GM18517 (cell line): ENCODE measurements at regions not wholly inside any gene's neighbourhood (a gene's known extent, or its start where the extent isn't known, plus 50 kb on each side); places are given as distances from the start of the nearest gene placed in this dataset.

Experiments
- ATAC-seq: cut with Tn5 transposase; IDR thresholded peaks from one replicate; pipeline ENCODE4 v1.9.1; 2021; ENCODE audit warnings: mild to moderate bottlenecking, moderate library complexity; ENCODE audit not compliant: unreplicated experiment

DNA sequence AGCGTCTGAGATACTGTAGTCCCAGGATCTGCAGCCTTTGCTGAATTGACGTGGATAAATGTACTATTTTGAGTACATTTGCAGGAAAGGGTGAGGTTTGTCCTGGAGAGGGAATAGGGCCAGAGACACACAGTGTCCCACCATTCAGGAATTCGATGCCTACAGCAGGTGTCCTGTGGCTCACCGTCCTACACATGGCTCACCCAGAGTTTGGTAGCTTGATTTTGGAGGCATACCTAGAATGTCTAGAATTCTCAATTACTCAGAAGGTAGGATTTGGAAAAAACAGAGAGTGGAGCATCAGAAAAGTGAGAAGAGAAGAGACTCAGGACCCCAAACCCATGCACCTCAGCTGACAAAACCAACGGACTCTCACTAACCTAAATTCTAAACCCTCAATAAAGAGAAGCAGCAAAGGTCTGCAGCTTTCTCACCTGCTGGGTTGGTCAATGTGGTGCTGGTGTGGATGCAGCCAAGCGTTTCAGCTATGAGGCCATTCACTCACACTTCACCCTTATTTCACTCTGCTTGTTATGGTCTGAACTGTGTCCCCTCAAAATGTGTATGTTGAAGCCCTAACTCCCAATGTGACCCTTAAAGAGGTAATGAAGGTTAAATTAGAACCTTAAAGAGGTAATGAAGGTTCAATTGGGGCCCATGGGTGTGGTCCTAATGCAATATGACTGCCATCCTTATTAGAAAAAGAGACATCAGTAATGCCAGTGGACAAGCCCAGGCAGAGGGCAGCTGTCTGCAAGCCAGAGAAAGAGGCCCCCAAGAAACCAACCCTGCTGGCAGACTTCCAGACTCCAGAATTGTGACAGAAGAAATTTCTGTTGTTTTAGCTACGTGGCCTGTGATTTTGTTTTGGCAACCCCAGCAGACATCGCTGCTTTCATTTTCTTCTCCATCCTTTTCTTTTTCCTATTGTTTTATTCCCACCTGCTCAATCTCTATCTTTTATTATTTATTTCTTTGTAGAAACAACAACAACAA is 187.8 kb downstream of the SNX19 start:
- no peak for ATAC-seq

DNA sequence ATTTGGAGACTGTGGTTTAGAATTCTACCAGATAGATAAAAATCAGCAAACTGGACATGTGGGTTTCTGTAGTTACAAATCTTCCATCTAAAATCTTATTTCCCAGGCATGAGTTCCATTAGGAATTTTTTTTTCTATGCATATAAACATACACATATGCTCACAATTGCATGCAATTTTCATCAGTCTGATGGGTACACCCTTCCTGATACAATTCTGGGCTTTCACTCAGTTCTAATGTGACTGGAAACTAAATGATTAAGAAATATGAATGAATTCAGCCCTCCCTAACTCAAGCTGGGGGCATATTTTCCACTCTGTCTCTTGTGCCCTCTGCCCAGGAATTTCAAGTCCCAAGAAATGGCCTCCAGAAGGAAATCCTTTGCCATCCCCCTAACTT is 187.1 kb downstream of the SNX19 start:
- no peak for ATAC-seq

DNA sequence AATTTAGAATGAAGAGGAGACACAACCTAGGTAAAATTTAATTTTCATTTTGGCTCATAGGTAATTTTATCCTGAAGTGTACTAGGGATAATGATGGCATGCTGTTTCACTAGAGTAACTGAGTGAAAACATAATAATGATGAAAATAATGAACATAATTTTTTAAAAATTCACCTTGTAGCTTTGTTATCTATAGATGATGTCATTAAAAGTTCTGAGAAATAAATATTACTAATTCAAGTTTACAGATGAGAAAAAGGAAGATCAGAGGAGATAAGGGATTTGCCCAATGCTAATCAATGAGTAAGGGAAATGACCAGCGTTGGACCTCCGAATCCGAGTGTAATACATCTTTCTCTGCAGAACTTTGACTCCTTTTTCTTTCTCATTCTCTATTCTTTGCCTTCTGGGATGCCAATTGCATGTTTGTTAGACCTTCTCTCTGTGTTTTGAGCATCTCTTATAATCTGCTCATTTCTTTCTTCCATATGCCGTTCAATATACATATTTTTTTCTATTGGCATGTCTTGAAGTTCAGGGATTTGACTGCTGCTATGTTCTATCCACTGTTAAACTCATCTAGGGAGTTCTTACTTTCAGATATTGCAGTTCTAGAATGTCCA is 186.5 kb downstream of the SNX19 start:
- no peak for ATAC-seq

DNA sequence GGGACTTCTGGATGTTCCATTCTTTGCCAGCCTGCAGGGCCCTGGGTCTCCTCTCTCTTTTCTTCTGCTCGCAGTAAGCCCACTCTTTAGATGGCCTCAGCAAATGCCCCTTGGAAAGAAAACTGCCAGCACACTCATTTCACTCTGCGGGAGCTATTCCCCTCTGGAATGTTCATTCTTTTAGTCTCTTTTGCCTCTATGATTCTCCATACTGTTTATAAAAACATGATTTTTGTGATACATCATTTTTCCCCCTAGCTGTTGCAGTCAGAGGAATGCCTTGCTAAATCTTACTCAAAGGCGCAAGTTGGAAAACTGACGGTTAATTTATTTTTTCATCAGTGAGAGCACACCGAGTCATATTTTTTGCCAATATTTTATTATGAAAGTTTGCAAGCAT is 184.9 kb downstream of the SNX19 start:
- ATAC-seq = no peak

DNA sequence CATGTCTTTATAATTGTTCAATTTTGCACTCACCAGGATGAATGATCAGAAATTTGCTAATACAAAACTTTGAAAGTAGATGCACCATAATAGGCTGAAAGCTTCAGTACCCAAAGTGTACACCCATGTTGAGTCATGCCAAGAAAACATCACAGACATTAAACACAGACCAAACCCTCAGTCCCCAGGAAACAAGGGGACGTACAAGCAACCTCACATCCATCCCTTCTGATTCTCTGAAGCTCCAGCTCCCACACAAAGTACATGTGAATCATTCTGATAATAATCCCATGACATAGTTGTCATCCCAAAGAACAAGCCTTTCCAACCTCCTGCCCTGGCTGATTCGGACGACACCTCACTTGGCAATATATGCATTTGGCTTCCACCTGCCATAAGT is 183.8 kb downstream of the SNX19 start:
- no peak for ATAC-seq

DNA sequence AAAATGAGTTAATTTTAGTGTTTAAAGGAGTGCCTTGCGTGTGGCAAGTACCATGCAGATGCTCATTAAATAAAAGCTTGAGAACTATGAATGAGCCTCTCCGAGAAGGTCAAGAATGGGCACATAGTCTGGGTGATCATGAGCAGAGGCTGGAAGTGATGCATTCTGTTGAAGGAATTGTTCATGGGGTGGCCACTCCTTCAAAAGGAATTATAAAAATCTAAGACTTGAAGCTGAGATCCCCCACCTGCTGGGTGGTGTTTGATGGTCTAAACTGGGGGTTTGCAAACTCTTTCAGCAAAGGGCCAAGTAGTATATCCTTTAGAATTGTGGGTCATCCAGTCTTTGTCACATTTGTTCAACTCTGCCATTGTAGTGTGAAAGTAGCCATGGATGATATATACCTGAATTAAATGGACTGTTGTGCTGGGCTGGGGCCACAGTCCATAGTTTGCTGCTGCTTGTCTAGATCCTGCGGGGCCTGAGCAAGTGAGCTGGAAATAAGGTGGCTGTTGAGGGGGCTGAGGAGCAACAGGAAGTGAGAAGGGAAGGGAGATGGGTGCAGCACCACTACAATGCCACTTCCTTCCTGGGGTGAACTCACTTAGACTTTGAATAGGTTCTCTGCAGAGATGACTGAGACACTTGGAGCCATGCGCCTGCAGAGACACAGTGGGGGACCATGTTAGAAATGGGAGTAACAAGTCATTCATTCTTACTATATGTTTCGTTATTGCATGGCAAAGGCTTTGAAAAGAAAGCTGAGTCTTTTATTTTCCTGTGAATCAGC is 179.0 kb downstream of the SNX19 start:
- ATAC-seq = no peak

DNA sequence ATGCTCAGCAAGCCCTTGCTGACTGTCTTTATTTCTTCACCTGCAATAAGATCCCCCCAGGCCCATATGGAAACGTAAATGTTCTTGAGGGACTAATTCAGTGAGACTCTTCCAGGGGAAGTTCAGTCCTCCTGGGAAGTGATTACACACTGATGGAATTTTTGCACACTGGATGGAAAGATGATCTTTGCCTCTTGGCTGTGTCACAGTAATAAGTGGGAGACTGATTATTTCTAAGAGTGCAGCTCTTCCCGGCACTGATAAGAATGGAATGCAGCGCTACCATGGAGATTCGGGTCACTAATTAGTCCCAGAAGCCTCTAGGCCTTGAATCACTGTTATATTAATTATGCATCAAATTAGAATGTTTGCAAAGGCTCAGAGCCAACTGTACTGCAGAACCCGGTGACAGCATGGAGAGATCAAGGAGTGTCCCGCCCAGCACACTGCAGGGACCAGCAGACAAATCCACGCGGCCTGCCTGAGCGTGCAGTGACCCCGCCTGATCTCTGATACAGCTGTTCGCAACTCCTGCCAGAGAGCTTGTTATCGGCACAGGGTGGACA is 178.3 kb downstream of the SNX19 start:
- no peak for ATAC-seq

DNA sequence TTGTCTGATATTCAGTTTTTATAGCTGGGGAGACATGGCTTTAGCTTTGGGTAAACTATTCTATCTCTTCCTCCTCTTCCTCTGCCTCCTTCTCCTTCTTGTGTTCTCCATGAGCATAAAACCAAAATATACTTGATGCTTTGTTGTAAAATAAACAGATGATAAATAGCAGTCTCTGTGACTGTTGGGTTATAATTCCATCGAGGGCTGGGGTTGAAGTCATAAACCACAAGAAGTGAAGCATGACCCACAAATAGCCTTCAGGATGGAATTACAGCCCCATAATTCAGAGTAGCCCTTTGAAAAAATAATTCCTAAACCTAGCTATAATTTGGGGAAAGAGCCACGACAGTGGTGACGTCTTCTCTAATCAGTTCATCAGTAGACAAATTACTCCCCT is 177.7 kb downstream of the SNX19 start:
- no peak for ATAC-seq

DNA sequence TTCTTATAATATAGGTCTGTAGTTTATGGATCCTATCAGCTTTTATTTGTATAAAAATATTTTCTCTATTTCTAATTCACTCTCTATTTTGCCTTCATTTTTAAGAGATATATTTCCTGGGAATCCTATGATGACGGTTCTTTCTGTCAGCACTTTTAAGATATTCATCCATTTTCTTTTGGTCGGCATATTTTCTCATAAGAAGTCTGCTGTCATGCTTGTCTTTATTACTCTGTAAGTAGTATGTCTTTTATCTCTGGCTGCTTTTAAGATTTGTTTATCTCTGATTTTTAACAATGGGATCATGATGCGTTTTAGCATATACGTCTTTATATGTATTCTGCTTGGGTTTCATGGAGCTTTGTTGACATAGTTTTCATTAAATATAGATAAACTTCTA is 175.5 kb downstream of the SNX19 start:
- ATAC-seq = no peak

DNA sequence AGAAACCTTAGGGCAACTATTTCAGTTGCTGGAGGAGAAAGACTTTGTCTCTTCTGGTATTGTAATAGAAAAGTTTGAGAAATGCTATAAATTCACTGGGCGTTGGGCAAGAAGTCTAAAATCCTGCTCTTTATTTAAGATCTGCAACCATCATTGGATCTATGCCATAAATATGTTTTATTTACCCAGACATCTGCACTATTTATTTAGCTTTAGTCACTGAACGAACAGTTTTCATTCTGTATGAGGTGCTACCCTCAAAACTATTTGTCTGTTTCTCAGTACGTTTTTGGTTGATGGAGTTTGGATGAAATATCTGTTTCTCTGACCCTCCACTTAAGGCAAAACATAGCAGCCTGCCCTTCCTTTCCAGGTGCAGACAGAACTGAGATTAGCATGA is 171.5 kb downstream of the SNX19 start:
- ATAC-seq = no peak

DNA sequence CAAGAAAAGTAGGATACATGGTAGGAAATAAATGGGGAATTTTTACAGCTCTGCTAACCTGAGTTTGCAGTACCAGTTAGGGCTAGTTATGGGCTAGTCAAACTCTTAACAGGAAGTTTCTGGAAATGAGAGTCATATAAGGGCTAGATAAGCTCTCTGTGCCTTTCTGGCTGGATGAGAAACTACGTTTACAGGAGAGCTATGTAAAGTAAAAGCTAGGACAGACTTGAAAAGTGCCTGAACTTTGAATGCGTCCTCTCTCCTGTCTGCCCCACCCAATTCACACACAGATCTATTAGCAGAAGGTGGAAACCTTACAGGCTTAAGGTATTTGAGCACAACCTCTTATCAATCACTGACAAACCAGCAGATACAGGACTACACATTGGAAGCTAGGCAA is 167.1 kb downstream of the SNX19 start:
- no peak for ATAC-seq

DNA sequence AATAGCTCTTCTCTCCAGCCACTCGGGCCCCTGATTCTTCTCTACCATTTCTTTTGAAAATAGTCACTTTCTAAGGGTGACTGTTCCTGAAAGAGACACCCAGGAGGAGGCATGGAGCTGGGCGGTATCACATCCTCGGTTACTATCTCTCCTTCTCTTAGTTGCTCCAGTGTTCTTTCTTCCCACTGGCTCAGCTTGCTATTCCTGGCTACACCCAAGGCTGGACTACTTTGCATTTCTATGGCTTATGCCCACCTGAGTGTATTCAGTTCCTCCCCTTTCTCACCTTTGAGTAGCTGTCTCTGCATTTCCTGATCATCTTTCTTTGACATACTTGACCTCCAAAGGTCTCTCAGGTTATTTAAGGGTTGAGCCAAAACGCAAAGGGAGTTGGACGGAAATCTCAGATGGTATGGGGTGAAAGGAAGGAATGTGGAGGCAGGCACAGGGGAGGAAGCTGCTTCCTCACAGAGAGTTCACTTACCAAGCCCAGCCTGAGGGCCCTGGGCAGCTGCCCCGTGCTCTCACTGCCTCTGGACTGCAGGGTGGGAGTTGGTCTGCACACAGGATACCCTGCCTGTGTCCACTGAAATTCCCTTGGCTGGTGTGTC is 155.7 kb downstream of the SNX19 start:
- ATAC-seq = no peak

DNA sequence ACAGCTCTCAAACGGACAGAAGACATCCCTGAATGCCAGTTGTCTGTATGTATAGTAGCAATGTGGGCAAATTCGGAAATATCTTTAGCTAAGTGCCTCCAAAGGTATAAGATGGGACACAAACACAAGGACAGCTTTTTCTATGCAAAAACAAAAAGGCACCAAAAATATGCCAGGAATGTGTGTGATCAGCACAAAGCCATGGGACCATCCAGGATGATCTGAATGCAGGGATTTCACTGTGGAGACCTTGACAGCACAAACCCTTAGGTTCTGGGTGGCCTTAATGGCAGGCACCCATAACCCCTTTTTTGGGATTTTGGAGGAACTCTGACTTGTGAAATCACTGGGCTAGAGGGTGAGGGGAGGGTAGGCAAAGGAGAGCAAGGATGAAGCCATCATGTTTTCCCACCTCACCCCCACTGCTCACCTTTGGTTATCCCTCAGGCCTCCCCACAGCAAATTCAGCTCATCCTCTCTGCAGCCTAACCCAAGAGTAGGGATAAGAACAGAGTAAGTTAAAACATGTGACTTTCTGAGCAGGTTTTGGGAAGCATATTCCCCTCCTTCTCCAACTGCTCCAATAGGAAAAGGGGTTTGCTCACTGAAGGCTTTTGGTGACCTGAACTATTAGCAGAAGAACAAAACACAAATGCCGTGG is 154.6 kb downstream of the SNX19 start:
- ATAC-seq = no peak

DNA sequence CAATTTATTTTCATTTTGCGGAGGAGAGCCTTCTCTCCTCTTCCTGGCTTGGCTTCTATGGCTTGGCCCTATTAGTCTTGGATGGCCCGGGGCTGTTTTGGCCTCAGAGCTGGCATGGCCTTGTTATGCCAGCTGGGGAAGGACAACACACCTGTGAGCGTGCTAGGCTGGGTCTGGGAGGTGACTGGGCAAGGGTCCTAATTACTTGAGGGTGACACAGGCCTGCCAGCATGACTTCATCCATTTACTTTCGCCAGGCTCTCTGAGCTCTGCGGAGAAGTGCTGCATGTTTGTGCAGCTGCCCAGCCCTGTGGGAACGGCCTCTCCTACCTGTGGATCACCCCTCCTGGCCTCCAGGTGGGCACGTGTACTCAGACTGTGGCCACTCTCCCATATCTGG is 153.6 kb downstream of the SNX19 start:
- ATAC-seq = no peak

DNA sequence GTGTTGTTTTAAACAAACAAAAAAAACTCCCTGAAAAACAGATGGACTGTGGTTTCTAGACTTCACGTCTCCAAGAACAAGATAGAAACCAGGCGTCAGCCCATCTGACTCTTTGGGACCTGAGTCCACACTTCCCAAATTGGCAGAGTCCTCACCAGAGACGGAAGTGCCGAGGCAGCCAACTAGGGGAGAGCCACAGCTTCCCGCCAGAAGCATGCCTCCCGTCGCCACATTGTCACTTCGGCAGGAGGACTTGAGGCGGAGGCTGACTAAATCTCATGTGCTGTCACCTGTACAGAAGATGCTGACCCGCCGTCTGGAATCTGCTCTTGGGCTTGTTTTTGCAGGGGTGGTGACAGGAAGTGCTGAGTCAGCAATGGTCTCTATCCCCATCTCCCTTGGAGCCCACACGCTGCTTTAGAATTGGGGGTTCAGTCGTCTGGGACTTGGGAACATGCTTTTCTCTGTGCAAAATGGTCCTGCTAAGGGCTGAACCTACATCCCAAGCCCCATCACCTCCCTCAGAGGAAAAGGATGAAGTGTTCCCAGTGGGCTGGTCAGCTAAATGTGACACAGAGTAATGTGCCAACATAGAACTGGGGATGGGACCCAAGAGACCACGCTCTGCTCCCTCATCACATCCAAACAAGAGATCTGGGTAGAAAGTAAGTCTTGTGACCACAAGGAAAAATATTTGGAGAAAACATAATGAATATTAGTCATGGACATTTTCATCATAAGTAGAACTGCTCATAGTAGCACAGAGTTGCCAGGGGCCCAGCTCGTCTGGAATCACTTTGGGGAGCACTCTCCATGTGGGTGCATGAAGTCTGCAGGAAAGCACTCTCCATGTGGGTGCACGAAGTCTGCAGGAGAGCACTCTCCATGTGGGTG is 152.9 kb downstream of the SNX19 start:
- ATAC-seq = no peak

DNA sequence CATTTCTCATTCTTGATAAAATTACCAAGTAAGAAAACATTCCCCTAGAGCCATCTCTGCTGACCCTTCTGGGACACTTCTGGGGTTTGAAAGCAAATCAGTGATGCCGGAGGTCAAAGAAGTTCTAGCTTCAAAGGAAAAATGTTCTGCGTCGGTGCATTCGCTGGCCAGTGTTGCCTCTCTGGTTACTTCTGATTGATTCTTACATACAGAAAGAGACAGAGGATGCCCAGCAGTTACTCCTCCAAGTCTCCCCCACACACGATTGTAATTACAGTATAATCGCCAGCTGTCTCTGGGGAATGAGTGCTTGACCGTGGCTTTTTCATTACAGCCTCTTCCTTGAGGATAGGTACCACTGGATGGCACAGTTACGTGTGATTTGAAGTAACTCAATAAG is 150.9 kb downstream of the SNX19 start:
- no peak for ATAC-seq

DNA sequence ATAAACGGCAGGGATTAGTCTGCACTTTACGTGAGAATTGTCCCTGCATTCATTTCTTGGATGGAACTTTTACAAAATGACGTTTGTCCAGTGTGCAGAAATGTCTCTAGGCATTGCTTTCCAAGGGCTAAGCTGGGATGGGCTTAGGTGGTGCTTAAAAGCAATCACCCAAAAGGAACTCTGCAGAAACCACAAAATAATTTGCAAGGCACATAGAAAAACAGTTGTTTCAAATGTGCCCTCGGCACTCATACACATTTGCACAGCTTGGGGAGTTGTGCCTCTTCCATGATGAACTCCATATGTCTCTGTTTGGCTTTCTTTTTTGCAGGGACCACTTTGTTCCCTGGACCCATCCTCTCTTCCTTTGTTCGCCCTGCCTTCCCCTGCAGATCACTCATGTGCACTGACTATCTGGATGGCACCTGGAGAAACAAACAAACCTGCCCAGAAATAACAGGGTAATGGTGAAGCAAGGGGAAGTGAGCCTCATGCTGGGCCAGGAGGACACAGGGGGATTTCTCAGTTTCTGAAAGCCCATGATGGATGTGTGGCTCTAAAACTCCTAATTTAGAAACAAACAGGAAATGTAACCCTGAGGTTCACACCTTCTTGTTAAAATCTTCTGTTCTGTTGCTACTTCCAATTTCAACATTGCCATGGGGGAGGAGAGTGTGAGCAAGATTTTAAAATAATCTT is 150.2 kb downstream of the SNX19 start:
- ATAC-seq = peak; percentile 78

DNA sequence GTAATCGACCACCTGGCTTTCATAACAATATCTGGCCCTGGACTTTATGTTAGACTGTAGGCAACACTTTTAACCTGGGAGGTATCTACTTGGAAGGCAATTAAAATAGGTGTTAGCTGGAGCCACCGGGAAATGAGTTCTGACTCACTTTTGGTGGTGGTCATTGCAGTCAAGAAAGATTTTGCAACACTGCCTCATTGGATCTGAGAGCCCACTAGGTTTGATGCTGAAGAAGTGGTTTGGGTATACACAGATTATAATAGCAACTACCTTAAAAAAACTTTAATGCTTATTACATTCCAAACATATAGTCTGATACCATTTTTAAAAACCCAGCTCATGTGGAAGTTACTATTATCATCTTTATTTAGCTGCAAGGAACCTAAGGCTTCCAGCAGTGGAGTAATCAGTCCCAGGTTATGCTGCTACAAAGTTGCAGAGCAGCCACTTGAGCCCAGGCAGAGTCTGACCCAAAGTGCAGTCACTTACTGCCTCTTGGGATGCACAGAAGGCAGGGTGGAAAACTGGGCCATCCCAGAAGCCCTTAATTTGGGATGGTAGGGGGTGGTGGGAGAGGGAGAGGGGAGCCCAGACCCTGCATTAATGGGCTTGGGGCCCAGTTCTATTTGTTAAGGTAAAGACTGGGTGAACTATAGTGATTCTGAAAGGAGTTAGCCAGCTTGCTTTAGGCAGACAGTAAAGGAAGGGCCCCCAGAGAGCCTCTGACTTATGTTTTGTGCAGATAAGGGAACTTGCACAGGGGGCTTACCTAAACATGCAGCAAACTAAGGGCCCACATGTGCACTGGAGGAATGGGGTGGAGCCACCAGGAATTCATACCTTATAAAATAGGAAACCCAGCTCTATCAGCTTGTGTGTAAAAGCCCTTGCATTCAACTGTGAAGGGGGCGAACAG is 149.4 kb downstream of the SNX19 start:
- ATAC-seq = peak; percentile 22
